HL-60 (cell line): ENCODE measurements at regions not wholly inside any gene's neighbourhood (a gene's known extent, or its start where the extent isn't known, plus 50 kb on each side); places are given as distances from the start of the nearest gene placed in this dataset.

ENCODE experiments used
- CTCF ChIP-seq: IDR thresholded peaks from one replicate; pipeline ENCODE4 v1.5.1; 2011; ENCODE audit warnings: low read length, control low read depth, inconsistent platforms; ENCODE audit not compliant: insufficient read depth
- REST ChIP-seq: IDR thresholded peaks from 2 replicates; pipeline ENCODE4 v1.6.1; 2012; ENCODE audit warnings: low read depth; ENCODE audit not compliant: insufficient replicate concordance

- no peak for TF ChIP-seq CTCF
- TF ChIP-seq REST = no peak
Measured at GRCh38 chr16:76784530-76784929, 406.5 kb upstream of the MON1B start.
